Adrenal gland (tissue), 9 donors: ENCODE measurements at regions not wholly inside any gene's neighbourhood (a gene's known extent, or its start where the extent isn't known, plus 50 kb on each side); places are given as distances from the start of the nearest gene placed in this dataset.

Experiments
- DNase-seq, 7 donors: peaks; one replicate each; pipeline ENCODE4 v3.0.0-alpha.2; 2019 to 2020
- H3K27ac ChIP-seq, 5 donors: fragments of 200-600 bp; sonication (generic) in 4 of 5; 1 replicate in 3 of 5; 2 replicates in 2 of 5; pipeline versions ENCODE4 v1.5.1 to v1.8.0; 2016 to 2020; ENCODE audit warnings: mild to moderate bottlenecking in 1 of 5
- H3K27me3 ChIP-seq: fragments of 200-600 bp; 2 replicates; pipeline ENCODE4 v1.8.0; 2021
- H3K36me3 ChIP-seq, 2 donors: fragments of 200-600 bp; replicated peaks in 1 of 2; 1 replicate in 1 of 2; 2 replicates in 1 of 2; pipeline versions ENCODE4 v1.5.1 to v1.8.0; 2018 to 2022
- H3K4me1 ChIP-seq, 2 donors: fragments of 200-600 bp; replicated peaks in 1 of 2; 1 replicate in 1 of 2; 2 replicates in 1 of 2; pipeline versions ENCODE4 v1.5.1 to v1.8.0; 2018 to 2021
- H3K4me3 ChIP-seq, 4 donors: fragments of 200-600 bp; sonication (generic) in 3 of 4; one replicate each; pipeline ENCODE4 v1.5.1; 2016 to 2018
- H3K9me3 ChIP-seq, 3 donors: fragments of 200-600 bp; sonication (generic) in 1 of 3; replicated peaks in 1 of 3; 1 replicate in 2 of 3; 2 replicates in 1 of 3; pipeline versions ENCODE4 v1.5.1 to v1.8.0; 2016 to 2021
- CTCF ChIP-seq, 6 experiments: fragments of 450-650 bp in 4 of 6; fragments of 200-600 bp in 2 of 6; sonication (generic) in 1 of 6; IDR thresholded peaks; 1 replicate in 5 of 6; 2 replicates in 1 of 6; pipeline versions ENCODE4 v1.5.1 to v1.8.0; 2016 to 2021; ENCODE audit warnings: antibody characterized with exemption in 6 of 6, mild to moderate bottlenecking in 2 of 6, moderate library complexity in 1 of 6
- POLR2A ChIP-seq, 2 donors: fragments of 450-650 bp; IDR thresholded peaks; one replicate each; pipeline ENCODE4 v1.6.1; 2017; ENCODE audit warnings: antibody characterized with exemption in 2 of 2, mild to moderate bottlenecking in 2 of 2, moderate library complexity in 1 of 2
- WGBS, 4 donors: extraction: QIAGEN DNeasy Blood & Tissue Kit in 2 of 4; methylation state at CpG; one replicate each; pipeline versions ENCODE4 v1.1.5 to v1.1.7; 2013 to 2017; 5-methylcytosine and 5-hydroxymethylcytosine counted together
- intact Hi-C, 2 donors: fragments of 100-400 bp; cut with DNase I; formaldehyde crosslinking; loops; one replicate each; pipeline versions ENCODE4 v1.14.1 to v1.15.0; 2022 to 2023
- donor health status: healthy with polysubstance abuse.
- donor health status: Bipolar disorder and iron deficiency.
- donor health status: DM: yes; HTN: yes; CAD: no.
- donor health status: DM: no; HTN: no; CAD: no.
- donor health status: DM: no; HTN: no; CAD: no.

GRCh38 chr13:90477216-90477615 is 870.3 kb upstream of the MIR17HG start:
- no peak overlapping the region for H3K27ac ChIP-seq
- intact Hi-C loops = no loop called here
- no peaks in the 10 kb centered on the region for H3K4me1 ChIP-seq

GRCh38 chr13:90483906-90484305 is 863.6 kb upstream of the MIR17HG start:
- no peaks in the 10 kb centered on the region for H3K4me1 ChIP-seq
- H3K27me3 ChIP-seq = no peaks in the 10 kb centered on the region
- no peak for TF ChIP-seq POLR2A (IDR thresholded peaks at IDR 0.05)
- TF ChIP-seq CTCF (IDR thresholded peaks at IDR 0.05) = no peak
- no peak overlapping the region for H3K4me3 ChIP-seq
- H3K36me3 ChIP-seq = no peaks in the 10 kb centered on the region
- 89 to 95% (median 93%) methylated on average over 1 of the region's 1 CpG for WGBS, 4 donors
- intact Hi-C loops = no loop called here
- no peak overlapping the region for H3K27ac ChIP-seq
- H3K9me3 ChIP-seq = peaks cover 0 to 7% (median 0%) of the 10 kb centered on the region in 3 donors
- no peak for DNase-seq

More at GRCh38 chr13:90477216-90477615, 870.3 kb upstream of the MIR17HG start:
- DNase-seq = no peak
- H3K4me3 ChIP-seq = no peak overlapping the region
- H3K36me3 ChIP-seq = no peaks in the 10 kb centered on the region
- no peaks in the 10 kb centered on the region for H3K27me3 ChIP-seq
- no peaks in the 10 kb centered on the region for H3K9me3 ChIP-seq
- TF ChIP-seq CTCF (IDR thresholded peaks at IDR 0.05) = no peak
- no peak for TF ChIP-seq POLR2A (IDR thresholded peaks at IDR 0.05)

- Histone ChIP-seq H3K9me3 (peaks cover 0 to 7% (median 0%) of the 10 kb centered on the region in 3 donors), H3K4me1 (no peaks in the 10 kb centered on the region), H3K4me3 (no peak overlapping the region), H3K27me3 (no peaks in the 10 kb centered on the region), H3K36me3 (no peaks in the 10 kb centered on the region), H3K27ac (no peak overlapping the region)
- TF ChIP-seq CTCF (IDR thresholded peaks at IDR 0.05) = no peak
- intact Hi-C loops = no loop called here
- no peak for DNase-seq
Observed at GRCh38 chr13:90485436-90485835, 862.1 kb upstream of the MIR17HG start.

GRCh38 chr13:90492872-90493271 is 854.6 kb upstream of the MIR17HG start:
- 80 to 93% (median 86%) methylated on average over 2 of the region's 2 CpGs for WGBS, 4 donors
- Histone ChIP-seq H3K4me1 (no peaks in the 10 kb centered on the region), H3K9me3 (no peaks in the 10 kb centered on the region), H3K36me3 (no peaks in the 10 kb centered on the region), H3K4me3 (no peak overlapping the region), H3K27me3 (no peaks in the 10 kb centered on the region), H3K27ac (no peak overlapping the region)
- TF ChIP-seq POLR2A (IDR thresholded peaks at IDR 0.05) = no peak
- TF ChIP-seq CTCF (IDR thresholded peaks at IDR 0.05) = no peak
- DNase-seq = no peak
- intact Hi-C loops = no loop called here
